Activated effector memory CD4-positive, alpha-beta T cell treated with anti-CD3 and anti-CD28 coated beads, Interleukin-2, amount 50 U/mL, for 16 hours (primary cell): ENCODE measurements at regions not wholly inside any gene's neighbourhood (a gene's known extent, or its start where the extent isn't known, plus 50 kb on each side); places are given as distances from the start of the nearest gene placed in this dataset.
"Not testable (repeated sequence)": the region's sequence is repeated elsewhere in the genome, so short reads cannot be mapped to it uniquely, and the experiment has no call there.

Source experiments
- DNase-seq: peaks from one replicate; pipeline ENCODE4 v3.0.0-alpha.2; 2020

GRCh38 chr18:75880925-75881504, 453.5 kb upstream of the SMIM21 start:
- DNase-seq, result no peak

- DNase-seq, result no peak
Observed at GRCh38 chr18:75880266-75880665, 452.8 kb upstream of the SMIM21 start.

GRCh38 chr18:75879196-75879595, 451.7 kb upstream of the SMIM21 start:
- no peak for DNase-seq

- no peak for DNase-seq
Observed at GRCh38 chr18:75875559-75875958, 448.1 kb upstream of the SMIM21 start.

- DNase-seq, result no peak
Observed at GRCh38 chr18:75874401-75875089, 447.0 kb upstream of the SMIM21 start.

GRCh38 chr18:75871596-75871995, 444.1 kb upstream of the SMIM21 start:
- no peak for DNase-seq

- DNase-seq, result no peak
Observed at GRCh38 chr18:75869162-75869561, 441.7 kb upstream of the SMIM21 start.

- no peak for DNase-seq
Observed at GRCh38 chr18:75868031-75868430, 440.5 kb upstream of the SMIM21 start.

- DNase-seq, result no peak
Observed at GRCh38 chr18:75865639-75866038, 438.1 kb upstream of the SMIM21 start.

GRCh38 chr18:75864816-75865215, 437.3 kb upstream of the SMIM21 start:
- no peak for DNase-seq

- DNase-seq, result no peak
Observed at GRCh38 chr18:75863696-75864095, 436.2 kb upstream of the SMIM21 start.

- DNase-seq, result no peak
Observed at GRCh38 chr18:75862458-75862857, 435.0 kb upstream of the SMIM21 start.

GRCh38 chr18:75860166-75860565, 432.7 kb upstream of the SMIM21 start:
- no peak for DNase-seq

- no peak for DNase-seq
Observed at GRCh38 chr18:75859533-75859932, 432.0 kb upstream of the SMIM21 start.

GRCh38 chr18:75858754-75859153, 431.3 kb upstream of the SMIM21 start:
- no peak for DNase-seq

GRCh38 chr18:75857558-75857957, 430.1 kb upstream of the SMIM21 start:
- no peak for DNase-seq

GRCh38 chr18:75854808-75855207, 427.3 kb upstream of the SMIM21 start:
- no peak for DNase-seq

- no peak for DNase-seq
Observed at GRCh38 chr18:75854174-75854573, 426.7 kb upstream of the SMIM21 start.

GRCh38 chr18:75846321-75846720, 418.8 kb upstream of the SMIM21 start:
- no peak for DNase-seq

GRCh38 chr18:75845413-75845812, 417.9 kb upstream of the SMIM21 start:
- no peak for DNase-seq

- no peak for DNase-seq
Observed at GRCh38 chr18:75844146-75844545, 416.6 kb upstream of the SMIM21 start.

GRCh38 chr18:75840131-75840530, 412.6 kb upstream of the SMIM21 start:
- no peak for DNase-seq

- DNase-seq, result not testable (repeated sequence)
Observed at GRCh38 chr18:75839686-75840085, 412.2 kb upstream of the SMIM21 start.

- DNase-seq, result no peak
Observed at GRCh38 chr18:75839041-75839440, 411.5 kb upstream of the SMIM21 start.

GRCh38 chr18:75837316-75837715, 409.8 kb upstream of the SMIM21 start:
- DNase-seq, result no peak
